NCI-H146 treated with DMSO at 0.1 percent for 48 hours (cell line): ENCODE measurements at regions not wholly inside any gene's neighbourhood (a gene's known extent, or its start where the extent isn't known, plus 50 kb on each side); places are given as distances from the start of the nearest gene placed in this dataset.
"Not testable (repeated sequence)": the region's sequence is repeated elsewhere in the genome, so short reads cannot be mapped to it uniquely, and the experiment has no call there.

Experiments
- DNase-seq: peaks from one replicate; lab custom pipeline; 2025; ENCODE audit not compliant: unreplicated experiment; lab: John Stamatoyannopoulos, UW

- DNase-seq: no peak
These were observed 84.0 kb upstream of the COG2 start for GRCh38 chr1:230558324-230558723.

DNA sequence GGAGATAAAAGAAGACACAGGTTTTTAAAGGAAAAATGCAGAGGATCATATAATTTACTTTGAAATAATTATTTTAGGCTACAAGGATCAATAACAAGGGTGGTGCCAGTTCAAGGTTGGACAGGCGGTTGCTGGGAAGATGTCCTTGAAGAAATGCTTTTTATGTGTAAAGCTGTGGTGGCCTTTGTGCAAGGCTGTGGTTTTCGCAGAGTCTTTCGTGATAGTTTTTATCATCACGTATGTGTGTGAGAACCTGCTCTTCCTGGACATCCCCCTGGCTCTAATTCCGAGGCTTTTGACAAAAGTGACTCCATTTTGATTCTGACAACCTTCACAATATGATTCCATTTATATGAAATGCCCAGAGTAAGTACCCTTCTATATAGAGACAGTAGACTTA lies 85.8 kb upstream of the COG2 start:
- DNase-seq: no peak

GRCh38 chr1:230555814-230556213 lies 86.5 kb upstream of the COG2 start:
- DNase-seq: no peak

- DNase-seq: no peak
These were observed 89.4 kb upstream of the COG2 start for GRCh38 chr1:230552880-230553279.

GRCh38 chr1:230550945-230551344 lies 91.3 kb upstream of the COG2 start:
- not testable (repeated sequence) for DNase-seq

DNA sequence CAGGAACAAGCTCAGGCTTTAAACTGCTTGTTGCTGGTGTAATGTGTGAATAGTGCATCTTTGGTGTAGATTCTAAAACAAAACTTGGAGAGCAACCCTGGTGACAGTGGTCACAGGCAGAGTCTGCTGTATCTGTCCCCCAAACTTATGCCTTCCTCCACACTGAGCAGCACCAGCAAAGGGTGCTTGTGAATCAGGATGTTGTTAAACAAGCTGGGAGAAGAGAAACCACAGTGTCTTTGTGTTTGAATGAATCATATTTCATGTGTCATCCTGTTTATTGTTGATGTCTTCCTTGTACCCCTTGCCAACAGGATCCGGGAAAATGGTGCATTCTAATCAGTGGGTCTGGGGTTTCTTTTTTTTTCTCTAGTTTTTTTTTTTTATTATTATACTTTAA lies 91.9 kb upstream of the COG2 start:
- no peak for DNase-seq

- no peak for DNase-seq
These were observed 92.7 kb upstream of the COG2 start for GRCh38 chr1:230549625-230550024.

DNA sequence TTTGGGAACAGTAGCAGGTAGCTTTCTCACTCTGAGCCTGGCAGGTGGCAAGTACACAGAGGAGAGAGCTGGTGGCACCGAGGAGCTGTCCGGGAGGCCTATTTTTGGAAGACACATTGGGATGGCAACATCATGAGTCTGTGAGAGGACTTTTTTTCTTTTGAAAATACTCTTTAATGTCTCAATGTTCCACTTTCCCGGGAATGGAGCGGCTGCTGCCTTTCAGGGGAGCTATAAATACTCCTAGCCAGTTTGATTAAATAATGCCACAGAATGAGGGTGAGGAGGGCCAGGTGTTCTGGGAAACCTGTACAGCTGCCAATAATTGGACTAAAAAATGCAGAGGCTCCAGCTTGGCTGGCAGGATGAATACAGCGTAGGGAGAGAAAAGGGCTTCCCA lies 93.3 kb upstream of the COG2 start:
- peak; percentile 24 for DNase-seq

DNA sequence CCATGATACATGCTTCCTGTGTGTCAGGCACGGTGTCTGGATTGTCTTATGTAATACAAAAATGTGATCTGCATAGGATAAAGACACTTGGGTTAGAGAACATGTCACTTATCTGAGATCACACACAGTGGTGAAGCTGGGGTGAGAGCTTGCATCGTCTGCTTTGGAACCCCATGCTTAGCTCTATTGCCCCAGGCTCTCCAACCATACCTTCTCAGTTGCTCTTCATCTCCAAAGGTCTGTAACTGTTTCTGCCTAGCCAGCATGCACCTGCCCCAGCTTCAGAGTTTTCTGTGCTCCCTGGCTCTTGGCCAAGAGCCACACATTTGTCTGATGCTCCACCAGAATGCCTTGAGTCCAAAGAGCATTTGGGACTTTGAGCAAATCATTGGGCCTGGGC lies 93.9 kb upstream of the COG2 start:
- peak; percentile 27 for DNase-seq

GRCh38 chr1:230545181-230545580 lies 97.1 kb upstream of the COG2 start:
- DNase-seq: no peak

DNA sequence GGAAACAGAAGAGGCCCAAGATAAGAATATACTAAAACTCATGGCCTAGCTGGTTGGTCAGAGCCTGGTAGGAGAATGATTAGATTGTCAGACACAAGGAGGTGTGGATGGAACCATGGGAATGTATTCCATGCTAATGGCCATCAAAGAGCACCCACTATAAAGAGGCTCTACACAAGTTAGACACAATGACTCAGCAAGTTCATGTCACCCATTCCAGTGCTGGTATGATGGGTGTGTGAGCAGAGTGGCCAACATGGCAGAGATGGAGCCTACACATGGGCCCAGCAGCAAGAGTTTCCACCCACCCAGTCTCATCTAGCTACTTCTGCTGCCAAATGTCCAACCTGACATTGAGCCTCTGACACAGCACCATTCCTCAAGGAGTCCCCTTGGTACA lies 97.5 kb upstream of the COG2 start:
- no peak for DNase-seq

DNA sequence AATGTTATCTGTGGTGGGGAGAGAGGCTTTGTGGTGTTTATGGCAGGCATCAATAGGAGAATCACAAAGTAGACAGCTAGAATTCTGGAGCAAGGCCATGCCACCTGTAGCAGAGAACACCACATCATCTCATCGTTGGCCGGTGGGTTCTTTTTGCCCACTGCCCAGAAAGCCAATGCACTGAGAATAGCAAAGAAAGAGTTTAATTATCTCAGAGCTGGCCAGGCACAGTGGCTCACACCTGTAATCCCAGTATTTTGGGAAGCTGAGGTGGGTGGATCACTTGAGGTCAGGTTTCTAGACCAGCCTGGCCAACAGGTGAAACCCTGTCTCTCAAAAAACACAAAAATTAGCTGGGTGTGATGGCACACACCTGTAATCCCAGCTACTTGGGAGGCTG lies 99.2 kb upstream of the COG2 start:
- DNase-seq: no peak

GRCh38 chr1:230542681-230543080 lies 99.6 kb upstream of the COG2 start:
- DNase-seq: no peak

DNA sequence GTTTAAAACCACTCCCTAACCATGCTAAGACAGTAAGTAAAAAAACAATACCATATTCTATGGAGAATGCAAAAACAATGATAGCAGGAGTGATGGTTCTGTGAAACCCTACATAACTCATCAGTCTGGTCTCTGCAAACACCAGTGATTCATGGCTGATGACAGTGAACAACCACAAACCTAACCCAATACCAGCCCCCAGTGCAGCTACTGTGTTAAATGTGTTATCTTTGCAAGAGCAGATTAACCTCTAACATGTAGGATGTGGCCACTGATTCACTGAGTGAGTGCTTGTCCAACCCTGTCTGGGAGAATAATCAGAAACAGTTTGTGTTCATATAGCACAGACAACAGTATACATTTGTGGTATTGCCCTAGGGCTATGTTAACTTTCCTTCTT lies 100.2 kb upstream of the COG2 start:
- DNase-seq: no peak

- DNase-seq: no peak
These were observed 101.0 kb upstream of the COG2 start for GRCh38 chr1:230541306-230541705.

DNA sequence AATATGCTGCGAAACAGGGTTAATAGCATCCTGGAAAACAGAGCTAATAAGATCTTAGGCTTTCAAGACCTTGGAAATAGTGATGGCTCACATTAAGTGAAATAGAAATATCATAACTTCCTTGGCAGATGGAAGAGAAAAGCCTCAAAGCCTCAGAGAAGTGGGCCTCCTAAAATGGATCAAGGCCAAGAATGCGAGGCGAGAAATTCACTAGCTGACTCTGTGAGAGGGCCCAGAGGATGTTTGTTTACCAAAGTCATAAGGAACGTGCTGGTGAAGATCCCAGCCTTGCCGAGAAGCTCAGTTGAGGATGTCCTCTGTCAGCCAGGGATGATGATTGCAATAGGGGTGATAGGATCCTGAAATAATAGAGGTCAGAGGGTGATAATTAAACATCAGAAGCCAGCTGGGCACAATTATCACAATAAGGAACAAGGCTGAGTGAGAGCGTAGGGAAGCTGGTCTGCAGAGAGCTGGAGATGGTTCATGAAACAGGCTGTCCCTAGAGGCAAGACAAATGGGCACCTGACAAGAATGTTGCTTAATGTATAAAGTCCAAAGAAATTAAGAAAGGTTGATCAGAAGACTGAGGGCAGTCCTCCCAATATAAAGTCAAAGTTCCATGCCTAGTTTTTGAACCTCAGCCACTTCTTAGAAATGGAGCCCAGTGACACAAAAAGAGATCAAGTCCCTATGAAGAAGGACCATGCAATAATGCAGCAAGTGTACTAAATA lies 101.7 kb upstream of the COG2 start:
- DNase-seq: no peak

GRCh38 chr1:230537456-230537855 lies 104.8 kb upstream of the COG2 start:
- DNase-seq: no peak

GRCh38 chr1:230536641-230537155 lies 105.6 kb upstream of the COG2 start:
- DNase-seq: no peak

DNA sequence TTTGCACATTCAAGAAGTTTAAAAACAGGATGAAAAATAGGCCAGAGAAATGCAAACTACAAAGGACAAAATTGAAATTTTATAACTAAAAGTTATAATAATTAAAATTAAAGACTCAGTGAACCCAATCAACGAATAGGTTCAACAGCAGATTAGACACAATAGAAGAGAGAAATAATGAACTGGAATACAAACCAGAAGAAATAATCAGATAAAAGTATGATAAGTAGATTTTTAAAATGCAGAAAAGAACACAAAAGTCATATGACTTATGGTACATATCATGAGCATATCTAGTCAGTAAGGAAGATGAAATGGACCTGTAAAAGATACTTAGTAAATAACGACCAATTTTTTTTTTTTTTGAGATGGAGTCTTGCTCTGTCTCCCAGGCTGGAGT lies 108.1 kb upstream of the COG2 start:
- no peak for DNase-seq

DNA sequence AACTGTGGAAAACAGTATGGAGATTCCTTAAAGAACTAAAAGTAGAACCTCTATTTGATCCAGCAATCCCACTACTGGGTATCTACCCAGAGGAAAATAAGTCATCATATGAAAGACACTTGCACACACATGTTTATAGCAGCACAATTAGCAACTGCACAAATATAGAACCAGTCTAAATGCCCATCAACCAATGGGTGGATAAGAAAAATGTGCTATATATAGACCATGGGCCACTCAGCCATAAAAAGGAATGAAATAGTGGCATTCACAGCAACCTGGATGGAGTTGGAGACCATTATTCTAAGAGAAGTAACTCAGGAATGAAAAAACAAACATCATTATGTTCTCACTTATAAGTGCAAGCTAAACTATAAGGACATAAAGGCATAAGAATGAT lies 105.0 kb upstream of the PGBD5 start:
- no peak for DNase-seq

GRCh38 chr1:230519246-230519645 lies 93.1 kb upstream of the PGBD5 start:
- no peak for DNase-seq

GRCh38 chr1:230518511-230518910 lies 92.4 kb upstream of the PGBD5 start:
- no peak for DNase-seq

DNA sequence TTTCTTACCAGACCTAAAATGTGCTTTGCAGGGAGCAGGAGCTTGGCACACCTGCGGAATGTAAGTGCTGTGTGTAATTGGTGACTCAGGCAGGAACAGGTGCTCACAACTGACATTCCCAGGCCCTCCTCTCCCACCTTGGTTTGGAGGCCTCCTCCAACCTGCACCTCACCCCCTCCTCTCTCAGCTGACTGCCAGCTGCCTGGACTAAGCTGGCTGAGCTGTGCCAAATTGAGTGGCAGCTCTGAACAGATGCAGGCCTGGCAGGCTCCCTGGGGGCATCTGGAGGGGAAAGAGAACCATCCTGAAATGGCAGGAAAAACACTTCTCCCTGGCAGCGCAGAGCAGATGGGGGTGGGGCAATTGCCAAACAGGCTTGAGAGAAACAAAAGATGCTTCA lies 91.7 kb upstream of the PGBD5 start:
- DNase-seq: no peak
